GM12872 (cell line): ENCODE measurements at regions not wholly inside any gene's neighbourhood (a gene's known extent, or its start where the extent isn't known, plus 50 kb on each side); places are given as distances from the start of the nearest gene placed in this dataset.

Source experiments
- TF ChIP-seq, protein P1 (sequence below): IDR thresholded peaks from 3 replicates; pipeline ENCODE4 v1.5.1; 2011; ENCODE audit warnings: low read depth, mild to moderate bottlenecking, low read length, moderate library complexity; ENCODE audit not compliant: insufficient read depth

GRCh38 chr2:58655152-58655551 is 414.0 kb upstream of the FANCL start:
- TF ChIP-seq, protein P1, sequence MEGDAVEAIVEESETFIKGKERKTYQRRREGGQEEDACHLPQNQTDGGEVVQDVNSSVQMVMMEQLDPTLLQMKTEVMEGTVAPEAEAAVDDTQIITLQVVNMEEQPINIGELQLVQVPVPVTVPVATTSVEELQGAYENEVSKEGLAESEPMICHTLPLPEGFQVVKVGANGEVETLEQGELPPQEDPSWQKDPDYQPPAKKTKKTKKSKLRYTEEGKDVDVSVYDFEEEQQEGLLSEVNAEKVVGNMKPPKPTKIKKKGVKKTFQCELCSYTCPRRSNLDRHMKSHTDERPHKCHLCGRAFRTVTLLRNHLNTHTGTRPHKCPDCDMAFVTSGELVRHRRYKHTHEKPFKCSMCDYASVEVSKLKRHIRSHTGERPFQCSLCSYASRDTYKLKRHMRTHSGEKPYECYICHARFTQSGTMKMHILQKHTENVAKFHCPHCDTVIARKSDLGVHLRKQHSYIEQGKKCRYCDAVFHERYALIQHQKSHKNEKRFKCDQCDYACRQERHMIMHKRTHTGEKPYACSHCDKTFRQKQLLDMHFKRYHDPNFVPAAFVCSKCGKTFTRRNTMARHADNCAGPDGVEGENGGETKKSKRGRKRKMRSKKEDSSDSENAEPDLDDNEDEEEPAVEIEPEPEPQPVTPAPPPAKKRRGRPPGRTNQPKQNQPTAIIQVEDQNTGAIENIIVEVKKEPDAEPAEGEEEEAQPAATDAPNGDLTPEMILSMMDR, result no peak

- TF ChIP-seq, protein P1, result no peak
Measured at GRCh38 chr2:58651930-58652329, 410.8 kb upstream of the FANCL start.

DNA sequence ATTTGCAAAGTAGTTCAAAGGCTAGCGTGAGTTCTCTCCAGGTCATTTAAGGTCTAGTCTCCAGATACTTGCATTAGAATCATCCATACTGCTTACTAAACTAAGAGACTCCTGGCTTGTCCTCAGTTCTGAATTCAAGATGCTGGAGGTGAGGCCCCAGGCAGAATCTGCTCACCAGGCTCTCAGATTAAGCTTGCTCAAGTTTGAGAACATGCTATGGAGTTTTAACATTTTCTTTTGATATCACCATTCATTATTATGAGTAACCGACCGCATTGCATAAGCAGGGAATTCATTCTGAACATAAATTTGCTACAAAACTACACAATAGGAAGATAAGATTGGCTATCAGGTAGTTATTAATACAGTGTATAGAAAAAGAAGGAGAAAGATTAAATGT is 409.7 kb upstream of the FANCL start:
- TF ChIP-seq, protein P1, result no peak

- TF ChIP-seq, protein P1, result no peak
Measured at GRCh38 chr2:58649756-58650155, 408.6 kb upstream of the FANCL start.

DNA sequence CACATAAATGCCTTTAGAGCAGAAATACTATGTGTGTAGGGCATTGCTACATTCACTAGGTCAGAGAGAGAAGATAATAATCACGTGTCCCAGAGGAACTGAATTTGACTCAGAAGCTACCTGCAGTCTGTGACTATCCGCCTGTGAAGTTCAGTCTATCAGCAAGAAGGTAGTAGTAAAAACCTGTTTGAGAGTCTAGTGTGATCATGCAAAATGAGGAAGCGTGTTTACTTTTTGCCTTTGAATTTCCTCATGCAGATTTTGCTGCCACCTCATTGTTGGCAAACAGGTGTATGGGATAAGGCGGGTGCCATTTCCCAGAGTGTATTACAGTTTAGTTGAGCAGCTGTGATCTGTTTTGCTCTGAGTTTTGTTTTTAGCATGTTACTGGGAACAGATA is 403.9 kb upstream of the FANCL start:
- TF ChIP-seq, protein P1, result no peak

DNA sequence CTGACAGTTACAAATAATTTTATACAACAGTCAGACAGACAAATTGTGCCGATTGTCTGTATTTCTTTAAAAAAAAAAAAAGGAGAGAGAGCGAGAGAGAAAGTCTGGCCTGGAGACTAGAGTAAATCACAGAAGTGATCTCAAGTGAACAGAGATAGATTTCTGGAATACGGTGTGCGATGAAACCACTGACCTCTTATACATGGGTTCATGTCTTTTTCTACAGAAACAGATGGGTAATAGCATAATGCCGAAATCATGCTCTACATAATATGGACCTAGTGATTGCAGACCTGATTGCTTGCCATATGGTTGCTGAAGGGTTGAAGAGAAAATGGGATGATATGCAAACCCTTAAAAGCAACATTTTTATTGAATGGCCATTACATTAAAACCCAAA is 403.3 kb upstream of the FANCL start:
- TF ChIP-seq, protein P1, result no peak

DNA sequence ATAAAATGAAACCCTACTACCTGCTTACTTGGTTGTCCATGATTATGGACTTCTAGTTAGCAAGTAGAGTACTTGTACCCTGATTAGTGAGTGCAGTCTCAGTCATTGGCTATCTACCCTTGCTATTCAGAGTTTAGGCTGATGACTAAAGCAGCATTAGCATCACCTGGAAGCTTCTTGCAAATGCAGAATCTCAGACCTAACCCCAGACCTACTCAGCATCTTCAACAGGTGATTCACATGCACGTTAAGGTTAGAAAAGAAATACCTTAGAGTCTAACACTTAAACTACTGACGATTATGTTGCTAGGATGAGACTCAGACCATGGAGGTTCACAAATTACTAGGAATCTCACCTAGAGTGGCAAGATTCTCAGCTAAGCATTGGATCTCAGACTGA is 399.9 kb upstream of the FANCL start:
- TF ChIP-seq, protein P1, result no peak

DNA sequence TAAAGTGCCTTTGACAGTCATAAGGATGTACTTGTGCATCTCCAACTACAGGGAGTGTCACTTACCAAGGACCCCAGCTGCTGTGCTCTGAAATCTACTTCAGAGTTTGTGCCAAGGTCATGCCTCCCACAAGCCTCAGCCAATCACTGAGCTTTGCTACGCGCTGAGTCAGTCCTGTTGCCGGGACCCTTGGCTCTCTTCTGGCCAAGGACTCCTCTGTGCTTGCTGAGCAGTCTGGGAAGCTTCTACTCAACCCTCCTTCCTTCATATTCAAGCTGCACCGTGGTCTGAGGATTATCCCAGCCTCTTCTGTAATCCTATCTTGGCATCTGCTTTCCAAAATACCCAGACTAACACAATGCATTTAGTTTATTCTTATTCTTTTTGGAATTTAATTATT is 398.9 kb upstream of the FANCL start:
- TF ChIP-seq, protein P1, result no peak
